T-helper 22 cell (primary cell): ENCODE measurements at regions not wholly inside any gene's neighbourhood (a gene's known extent, or its start where the extent isn't known, plus 50 kb on each side); places are given as distances from the start of the nearest gene placed in this dataset.
"Not testable (repeated sequence)": the region's sequence is repeated elsewhere in the genome, so short reads cannot be mapped to it uniquely, and the experiment has no call there.

Experiments
- DNase-seq: peaks from one replicate; pipeline ENCODE4 v3.0.0-alpha.2; 2020; ENCODE audit warnings: low read depth

GRCh38 chr17:64800987-64801386, 118.3 kb downstream of the LRRC37A3 start:
- DNase-seq, result not testable (repeated sequence)

GRCh38 chr17:64800361-64800895, 118.8 kb downstream of the LRRC37A3 start:
- DNase-seq, result not testable (repeated sequence)

DNA sequence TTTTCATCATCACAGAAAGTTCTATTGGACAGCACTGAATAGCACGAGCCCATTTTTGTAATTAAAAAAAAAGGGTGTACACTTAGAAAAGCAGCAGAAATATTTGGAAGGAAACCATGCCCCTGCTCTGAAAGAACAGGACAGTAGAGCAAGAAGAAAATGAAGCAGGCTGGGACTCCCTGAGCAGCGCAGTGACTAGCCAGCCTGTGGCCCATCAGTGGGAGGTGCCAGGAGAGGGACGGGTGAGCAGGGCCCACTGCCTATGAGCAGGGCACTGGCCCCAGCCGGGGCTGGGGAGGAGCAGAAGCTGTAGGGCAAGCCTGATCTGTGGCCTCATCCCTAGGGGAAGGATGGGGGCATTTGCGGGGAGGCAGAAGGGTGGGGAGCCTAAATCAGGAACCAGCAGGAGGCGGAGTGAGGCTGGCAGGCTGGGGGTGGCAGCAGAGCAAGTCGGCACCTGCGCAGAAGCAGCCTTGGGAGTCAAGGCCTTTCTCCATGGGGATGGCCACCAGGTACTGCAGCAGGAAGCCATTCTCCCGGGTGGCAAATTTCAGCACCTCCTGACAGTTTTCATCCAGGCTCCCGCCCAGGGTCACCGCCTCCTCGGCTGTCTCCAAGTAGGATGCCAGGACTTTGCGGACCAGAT, 119.6 kb downstream of the LRRC37A3 start:
- not testable (repeated sequence) for DNase-seq

GRCh38 chr17:64798961-64799360, 120.3 kb downstream of the LRRC37A3 start:
- not testable (repeated sequence) for DNase-seq

DNA sequence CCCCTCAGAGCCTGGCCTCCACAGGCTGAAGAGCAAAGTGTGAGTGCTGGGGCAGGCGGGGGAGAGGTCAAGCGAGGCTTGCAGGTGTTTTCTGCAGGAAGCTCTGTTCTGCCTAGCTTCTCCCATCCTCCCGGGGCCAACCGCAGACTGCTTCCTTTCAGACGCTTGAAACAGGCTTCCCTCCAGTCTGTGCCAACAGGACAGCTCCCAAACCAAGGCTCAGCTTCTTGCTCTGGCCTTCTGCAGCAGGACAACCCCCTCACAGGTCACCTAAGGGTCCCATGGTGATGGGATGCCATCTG, 120.8 kb downstream of the LRRC37A3 start:
- not testable (repeated sequence) for DNase-seq

- not testable (repeated sequence) for DNase-seq
Observed at GRCh38 chr17:64797746-64798488, 121.4 kb downstream of the LRRC37A3 start.

GRCh38 chr17:64795342-64795741, 123.9 kb downstream of the LRRC37A3 start:
- not testable (repeated sequence) for DNase-seq

DNA sequence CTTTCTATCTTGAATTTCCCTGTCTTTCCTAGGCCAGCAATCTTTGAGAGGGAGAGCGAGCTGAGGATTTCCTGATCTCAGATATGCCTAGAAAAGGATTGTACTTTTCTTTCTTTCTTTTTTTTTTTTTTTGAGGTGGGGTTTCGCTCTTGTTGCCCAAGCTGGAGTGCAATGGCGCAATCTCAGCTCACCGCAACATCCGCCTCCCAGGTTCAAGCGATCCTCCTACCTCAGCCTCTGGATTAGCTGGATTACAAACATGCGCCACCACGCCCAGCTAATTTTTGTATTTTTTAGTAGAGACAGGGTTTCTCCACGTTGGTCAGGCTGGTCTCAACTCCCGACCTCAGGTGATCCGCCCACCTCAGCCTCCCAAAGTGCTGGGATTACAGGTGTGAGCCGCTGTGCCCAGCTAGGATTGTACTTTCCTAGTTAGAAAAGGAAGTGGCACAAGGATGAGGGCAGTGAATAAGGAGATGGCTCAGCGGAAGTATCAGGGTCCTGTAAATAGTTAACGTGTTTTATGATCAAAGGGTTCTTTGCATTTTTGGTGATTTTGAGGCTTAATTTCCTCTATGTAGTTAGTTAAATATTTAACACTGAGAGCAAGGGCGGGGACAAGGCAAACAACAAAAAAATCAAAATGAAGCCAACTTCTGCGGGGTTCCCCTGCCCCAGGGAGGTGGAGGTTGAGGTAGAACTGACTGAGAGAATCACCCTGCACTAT, 124.6 kb downstream of the LRRC37A3 start:
- DNase-seq, result not testable (repeated sequence)

DNA sequence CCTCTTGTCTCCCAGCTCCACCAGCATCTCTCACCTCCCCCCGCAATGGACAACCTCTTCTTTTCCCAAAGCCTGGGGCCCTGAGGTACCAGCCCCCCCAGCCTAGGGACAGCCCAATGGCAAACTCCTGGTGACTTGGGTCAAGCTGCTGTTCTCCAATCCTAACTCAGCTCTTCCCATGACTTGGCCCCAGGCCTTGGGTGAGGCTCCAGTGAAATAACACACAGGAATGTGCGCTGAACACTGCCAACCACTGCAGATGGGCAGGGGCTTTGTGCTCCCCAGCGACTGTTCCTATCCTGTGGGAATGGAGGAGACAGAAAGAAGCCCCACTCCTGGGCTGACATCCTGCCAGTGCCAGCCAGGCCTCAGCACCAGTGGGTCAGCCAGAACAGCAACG, 125.2 kb downstream of the LRRC37A3 start:
- not testable (repeated sequence) for DNase-seq

GRCh38 chr17:64792793-64793575, 126.3 kb downstream of the LRRC37A3 start:
- not testable (repeated sequence) for DNase-seq

- DNase-seq, result not testable (repeated sequence)
Observed at GRCh38 chr17:64792276-64792675, 127.0 kb downstream of the LRRC37A3 start.

GRCh38 chr17:64791691-64792090, 127.6 kb downstream of the LRRC37A3 start:
- not testable (repeated sequence) for DNase-seq

- not testable (repeated sequence) for DNase-seq
Observed at GRCh38 chr17:64791226-64791625, 128.1 kb downstream of the LRRC37A3 start.

DNA sequence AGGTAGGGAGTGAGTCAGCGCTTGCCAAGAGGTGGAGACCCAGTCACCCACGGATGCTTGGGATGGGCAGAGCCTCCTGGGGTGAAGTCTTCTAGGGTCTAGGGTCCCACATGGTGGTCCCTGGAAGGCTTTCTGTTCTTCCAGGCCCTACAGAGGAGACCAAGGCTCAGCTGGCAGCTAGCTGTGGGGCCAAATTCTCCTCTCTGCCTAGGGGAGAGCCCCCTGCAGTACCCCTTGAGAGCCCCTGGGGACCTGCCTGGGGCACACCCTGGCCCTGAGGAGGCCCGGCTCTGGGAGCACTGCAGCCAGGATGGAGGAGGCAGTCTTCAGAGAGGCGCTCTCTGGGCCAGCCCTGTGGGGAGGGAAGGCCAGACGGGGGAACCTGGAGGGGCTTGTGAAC, 128.6 kb upstream of the SMURF2 start:
- not testable (repeated sequence) for DNase-seq

- DNase-seq, result not testable (repeated sequence)
Observed at GRCh38 chr17:64790193-64790592, 128.1 kb upstream of the SMURF2 start.

- DNase-seq, result not testable (repeated sequence)
Observed at GRCh38 chr17:64789061-64789445, 126.9 kb upstream of the SMURF2 start.

DNA sequence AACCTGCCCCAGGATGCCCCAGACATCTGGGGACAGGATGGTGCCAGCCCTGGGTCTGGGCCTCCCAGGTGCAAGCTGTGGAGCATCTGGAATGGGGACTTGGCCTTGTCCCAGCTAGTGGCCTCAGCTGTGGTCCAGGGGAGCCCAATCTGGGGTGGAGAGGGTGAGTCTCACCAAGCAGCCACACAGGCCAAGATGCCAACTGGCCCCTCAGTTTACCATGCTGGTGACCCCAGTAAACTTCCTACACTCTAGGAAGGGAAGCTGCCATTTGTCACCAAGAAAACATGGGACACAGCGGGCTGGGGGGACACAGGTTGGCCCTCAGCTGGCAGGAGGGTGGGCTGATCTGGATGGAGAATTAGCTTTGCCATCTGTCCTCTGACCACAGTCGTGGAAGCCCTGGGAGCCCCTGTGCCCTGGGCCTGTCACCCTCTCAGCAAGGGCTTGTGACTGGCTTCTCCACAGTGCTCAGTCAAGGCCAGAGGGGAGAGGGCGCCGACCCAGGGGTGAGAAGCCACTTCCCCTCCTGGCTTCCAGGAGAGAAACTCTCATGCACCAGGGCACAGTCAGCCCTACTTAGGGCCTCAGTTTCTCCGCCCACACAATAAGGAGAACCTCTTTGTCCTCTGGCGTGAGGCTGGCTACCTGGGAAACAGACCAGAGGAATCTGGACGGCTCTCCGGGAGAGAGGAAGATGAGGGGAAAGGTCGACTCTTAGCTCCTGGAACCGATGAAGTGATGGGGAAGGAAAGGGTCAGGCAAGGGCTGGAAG, 126.4 kb upstream of the SMURF2 start:
- DNase-seq, result no peak

DNA sequence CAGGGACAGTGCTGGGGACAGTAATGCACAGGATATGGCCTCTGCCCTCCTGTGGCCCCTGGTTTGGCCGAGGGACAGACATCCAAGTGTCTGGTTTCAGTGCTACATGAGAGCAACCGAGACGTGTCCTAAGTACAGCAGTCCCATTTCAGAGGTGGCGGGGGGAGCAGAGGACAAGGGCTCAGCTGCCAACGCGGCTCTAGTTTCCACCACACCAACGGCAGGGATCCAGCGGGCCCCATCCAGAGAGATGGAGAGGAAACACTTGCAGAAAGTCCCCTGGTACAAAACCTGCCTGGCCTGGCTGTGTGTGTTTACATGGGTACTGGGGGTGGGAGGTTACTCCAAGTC, 125.8 kb upstream of the SMURF2 start:
- DNase-seq, result no peak

DNA sequence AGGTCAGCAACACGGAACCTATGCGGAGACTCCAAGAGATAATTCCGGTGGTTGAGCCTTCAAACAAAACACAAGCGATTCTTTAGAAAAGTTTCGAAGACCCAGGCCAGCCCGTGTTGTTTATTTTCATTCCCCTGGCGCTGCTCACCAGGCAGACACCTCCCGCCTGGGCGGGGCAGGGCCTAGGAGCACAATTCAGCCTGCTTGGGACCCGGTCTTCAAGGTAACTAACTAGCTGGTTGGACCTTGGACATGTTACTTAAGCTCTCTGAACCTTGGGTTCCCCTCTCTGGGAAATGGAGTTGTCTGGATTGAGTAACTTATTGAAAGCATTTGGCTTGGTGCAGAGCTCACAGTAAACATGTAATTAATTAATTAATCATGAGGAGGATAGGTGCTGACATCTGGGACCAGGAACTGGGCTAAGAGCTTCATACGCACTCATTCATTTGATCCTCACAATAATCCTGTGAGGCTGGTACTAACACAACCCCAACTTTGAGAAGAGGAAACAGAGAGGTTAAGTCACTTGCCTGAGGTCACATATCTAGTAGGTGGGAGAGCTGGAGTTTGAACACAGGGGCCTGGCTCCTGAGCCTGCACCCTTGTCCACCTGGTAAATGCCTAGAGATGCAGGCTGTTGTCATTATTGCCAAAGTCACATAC, 125.3 kb upstream of the SMURF2 start:
- DNase-seq, result no peak

DNA sequence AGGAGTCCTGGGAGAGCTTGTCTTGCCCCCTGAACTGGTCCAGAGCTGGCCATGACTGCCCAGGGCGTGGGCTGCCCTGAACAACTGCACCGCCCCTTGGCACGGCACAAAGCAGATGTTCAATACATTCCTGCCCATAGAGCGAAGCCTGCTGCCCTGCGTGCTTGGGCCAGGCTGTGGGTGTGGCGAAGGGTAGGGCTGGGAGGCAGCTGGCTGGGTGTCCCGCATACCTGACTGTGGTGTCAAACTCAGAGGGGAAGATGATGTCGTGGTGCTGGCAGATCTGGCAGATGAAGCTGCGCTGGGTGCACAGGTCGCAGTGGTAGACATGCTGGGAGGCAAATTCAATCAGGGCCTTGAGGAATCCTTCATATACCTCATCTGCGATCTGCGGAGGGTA, 124.2 kb upstream of the SMURF2 start:
- no peak for DNase-seq

GRCh38 chr17:64785011-64785421, 122.9 kb upstream of the SMURF2 start:
- DNase-seq, result no peak
